Right cardiac atrium (tissue), 5 donors: ENCODE measurements at regions not wholly inside any gene's neighbourhood (a gene's known extent, or its start where the extent isn't known, plus 50 kb on each side); places are given as distances from the start of the nearest gene placed in this dataset.
"Not testable (repeated sequence)": the region's sequence is repeated elsewhere in the genome, so short reads cannot be mapped to it uniquely, and the experiment has no call there.

Experiments
- ATAC-seq, 2 donors: fragments of 200-7000 bp; cut with Tn5 transposase; one replicate each; pipeline versions ENCODE4 v1.8.0 to v1.9.1; 2020; ENCODE audit warnings: moderate library complexity in 2 of 2, mild to moderate bottlenecking in 1 of 2
- DNase-seq, 3 donors: peaks; one replicate each; pipeline ENCODE4 v3.0.0-alpha.2; 2020
- H3K27ac ChIP-seq: one replicate; pipeline ENCODE4 v1.5.1; 2013; ENCODE audit warnings: mild to moderate bottlenecking, low read length, control low read depth, moderate library complexity
- H3K27me3 ChIP-seq: one replicate; pipeline ENCODE4 v1.6.1; 2013; ENCODE audit not compliant: control insufficient read depth, insufficient read depth
- H3K4me1 ChIP-seq: one replicate; pipeline ENCODE4 v1.6.1; 2013; ENCODE audit warnings: low read length; ENCODE audit not compliant: control insufficient read depth, insufficient read depth
- H3K4me3 ChIP-seq: one replicate; pipeline ENCODE4 v1.5.1; 2013; ENCODE audit warnings: low read length, control low read depth
- H3K9me3 ChIP-seq: one replicate; pipeline ENCODE4 v1.6.1; 2013; ENCODE audit warnings: low read length; ENCODE audit not compliant: control insufficient read depth
- WGBS: extraction: QIAGEN DNeasy Blood & Tissue Kit; methylation state at CpG from one replicate; pipeline ENCODE4 v1.1.7; 2013; 5-methylcytosine and 5-hydroxymethylcytosine counted together
- intact Hi-C, 4 donors: fragments of 100-400 bp; cut with DNase I; formaldehyde crosslinking; loops; one replicate each; pipeline versions ENCODE4 v1.11.0 to v1.14.0; 2022 to 2023
- donor health status: healthy with polysubstance abuse.
- donor health status: DM: no; HTN: yes; CAD: no.
- donor health status: DM: no; HTN: no; CAD: no.
- donor health status: DM: no; HTN: yes; CAD: no; lungs with severe emphysema.
- donor health status: DM: yes; HTN: yes; CAD: no.

GRCh38 chrX:138858438-138858837, 146.9 kb upstream of the FGF13 start:
- no peak for ATAC-seq

GRCh38 chrX:138856881-138857604, 145.5 kb upstream of the FGF13 start:
- DNase-seq (no peak), ATAC-seq (no peak)
- intact Hi-C loops: no loop called here
- no peaks in the 10 kb centered on the region for H3K4me1 ChIP-seq
- WGBS: 92% methylated on average over 12 of the region's 12 CpGs
- no peaks in the 10 kb centered on the region for H3K9me3 ChIP-seq
- no peak overlapping the region for H3K27ac ChIP-seq
- H3K4me3 ChIP-seq: no peak overlapping the region
- H3K27me3 ChIP-seq: no peaks in the 10 kb centered on the region

More at GRCh38 chrX:138858438-138858837, 146.9 kb upstream of the FGF13 start:
- no peaks in the 10 kb centered on the region for H3K4me1 ChIP-seq
- 59% methylated on average over 4 of the region's 4 CpGs for WGBS
- intact Hi-C loops: no loop called here
- no peak overlapping the region for H3K4me3 ChIP-seq
- no peaks in the 10 kb centered on the region for H3K27me3 ChIP-seq
- H3K27ac ChIP-seq: no peak overlapping the region
- no peaks in the 10 kb centered on the region for H3K9me3 ChIP-seq
- DNase-seq: no peak

DNA sequence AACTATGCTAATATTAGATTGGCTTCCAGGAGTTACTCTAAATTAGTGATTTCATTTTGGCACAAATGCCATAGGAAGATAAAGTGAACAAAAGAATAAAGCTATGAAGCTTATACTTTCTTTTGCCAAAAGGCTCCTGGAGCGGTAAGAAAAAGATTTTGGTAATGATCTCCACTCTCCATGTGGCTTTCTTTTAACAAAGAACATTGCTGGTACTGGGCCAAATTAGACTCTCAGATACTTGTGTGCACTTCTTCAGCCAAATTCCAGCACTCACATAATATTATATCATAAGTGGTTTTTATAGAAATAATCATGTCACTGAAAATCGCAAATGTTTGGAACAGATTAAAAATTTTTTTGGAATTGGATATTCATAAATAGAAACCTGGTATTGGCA, 142.4 kb upstream of the FGF13 start:
- Histone ChIP-seq H3K4me1 (no peaks in the 10 kb centered on the region), H3K4me3 (no peak overlapping the region), H3K27ac (no peak overlapping the region), H3K27me3 (no peaks in the 10 kb centered on the region), H3K9me3 (no peaks in the 10 kb centered on the region)
- ATAC-seq (no peak), DNase-seq (no peak)
- WGBS: 33% methylated on average over 2 of the region's 2 CpGs
- intact Hi-C loops: no loop called here

GRCh38 chrX:138849521-138849920, 138.0 kb upstream of the FGF13 start:
- no peaks in the 10 kb centered on the region for H3K4me1 ChIP-seq
- 84% methylated on average over 2 of the region's 2 CpGs for WGBS
- DNase-seq (no peak), ATAC-seq (no peak)
- no peaks in the 10 kb centered on the region for H3K27me3 ChIP-seq
- H3K27ac ChIP-seq: no peak overlapping the region
- H3K9me3 ChIP-seq: no peaks in the 10 kb centered on the region
- no peak overlapping the region for H3K4me3 ChIP-seq
- intact Hi-C loops: no loop called here

DNA sequence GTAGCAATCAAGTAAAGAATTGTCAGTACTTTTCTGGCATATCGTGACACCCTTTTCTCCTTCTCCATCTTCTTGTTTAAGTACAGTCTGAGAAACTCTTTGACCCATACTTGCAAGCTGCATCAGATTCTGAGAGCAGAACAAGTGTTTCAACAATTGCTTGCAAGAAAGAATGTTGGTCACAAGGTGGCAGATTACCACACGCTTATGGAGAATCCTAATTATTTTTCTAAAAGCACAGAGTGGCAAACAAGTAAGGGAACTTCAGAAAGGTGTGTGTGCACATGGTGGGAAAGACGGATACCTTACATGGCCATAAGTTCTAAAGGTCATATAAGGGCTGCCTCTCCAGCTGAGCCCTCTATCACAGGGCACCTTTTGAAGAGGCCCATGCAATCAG, 136.4 kb upstream of the FGF13 start:
- ATAC-seq: no peak
- intact Hi-C loops: no loop called here
- H3K4me1 ChIP-seq: no peaks in the 10 kb centered on the region
- no peak overlapping the region for H3K4me3 ChIP-seq
- no peaks in the 10 kb centered on the region for H3K27me3 ChIP-seq
- no peaks in the 10 kb centered on the region for H3K9me3 ChIP-seq
- 30% methylated on average over 3 of the region's 3 CpGs for WGBS
- DNase-seq: no peak
- H3K27ac ChIP-seq: no peak overlapping the region

- H3K4me1 ChIP-seq: no peaks in the 10 kb centered on the region
- H3K9me3 ChIP-seq: no peaks in the 10 kb centered on the region
- ATAC-seq (no peak), DNase-seq (no peak)
- H3K27ac ChIP-seq: no peak overlapping the region
- H3K27me3 ChIP-seq: no peaks in the 10 kb centered on the region
- H3K4me3 ChIP-seq: no peak overlapping the region
- WGBS: 85% methylated on average over 3 of the region's 3 CpGs
- intact Hi-C loops: no loop called here
Observed at GRCh38 chrX:138845786-138846185, 134.3 kb upstream of the FGF13 start.

DNA sequence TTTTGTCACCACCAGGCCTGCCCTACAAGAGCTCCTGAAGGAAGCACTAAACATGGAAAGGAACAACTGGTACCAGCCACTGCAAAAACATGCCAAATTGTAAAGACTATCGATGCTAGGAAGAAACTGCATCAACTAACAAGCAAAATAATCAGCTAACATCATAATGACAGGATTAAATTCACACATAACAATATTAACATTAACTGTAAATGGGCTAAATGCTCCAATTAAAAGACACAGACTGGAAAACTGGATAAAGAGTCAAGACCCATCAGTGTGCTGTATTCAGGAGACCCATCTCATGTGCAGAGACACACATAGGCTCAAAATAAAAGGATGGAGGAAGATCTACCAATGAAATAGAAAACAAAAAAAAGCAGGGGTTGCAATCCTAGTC, 95.9 kb upstream of the FGF13 start:
- intact Hi-C loops, ATAC-seq, DNase-seq, H3K9me3 ChIP-seq, H3K27me3 ChIP-seq, H3K4me1 ChIP-seq, H3K4me3 ChIP-seq, H3K27ac ChIP-seq: not testable (repeated sequence)
- WGBS: 73% methylated on average over 1 of the region's 1 CpG

GRCh38 chrX:138794246-138794645, 82.7 kb upstream of the FGF13 start:
- DNase-seq: no peak
- Histone ChIP-seq H3K27me3 (no peaks in the 10 kb centered on the region), H3K4me3 (no peak overlapping the region), H3K4me1 (no peaks in the 10 kb centered on the region), H3K27ac (no peak overlapping the region), H3K9me3 (no peaks in the 10 kb centered on the region)
- 100% methylated on average over 1 of the region's 1 CpG for WGBS
- intact Hi-C loops: no loop called here
- ATAC-seq: no peak

DNA sequence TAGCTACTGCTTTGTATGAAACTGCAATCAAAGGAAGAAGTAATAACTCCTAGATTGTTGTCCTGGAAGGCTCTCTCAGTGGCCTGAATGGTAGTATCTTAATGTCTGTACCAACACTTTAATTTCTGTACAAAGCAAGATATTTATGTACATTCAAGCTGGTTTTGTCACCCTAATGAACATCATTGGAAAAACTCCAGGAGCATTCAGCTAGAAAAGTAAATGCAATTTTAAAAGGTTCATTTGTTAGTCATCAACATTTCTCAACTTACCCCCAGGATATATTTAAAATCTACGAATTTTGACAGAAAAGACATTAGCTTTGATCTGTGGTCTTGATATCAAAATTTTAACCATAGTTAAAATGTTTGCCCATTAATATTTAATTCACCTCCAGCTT, 80.0 kb upstream of the FGF13 start:
- no peaks in the 10 kb centered on the region for H3K9me3 ChIP-seq
- H3K4me1 ChIP-seq: no peaks in the 10 kb centered on the region
- ATAC-seq (no peak), DNase-seq (no peak)
- no peak overlapping the region for H3K27ac ChIP-seq
- intact Hi-C loops: no loop called here
- WGBS: 45% methylated on average over 1 of the region's 1 CpG
- no peaks in the 10 kb centered on the region for H3K27me3 ChIP-seq
- H3K4me3 ChIP-seq: no peak overlapping the region

DNA sequence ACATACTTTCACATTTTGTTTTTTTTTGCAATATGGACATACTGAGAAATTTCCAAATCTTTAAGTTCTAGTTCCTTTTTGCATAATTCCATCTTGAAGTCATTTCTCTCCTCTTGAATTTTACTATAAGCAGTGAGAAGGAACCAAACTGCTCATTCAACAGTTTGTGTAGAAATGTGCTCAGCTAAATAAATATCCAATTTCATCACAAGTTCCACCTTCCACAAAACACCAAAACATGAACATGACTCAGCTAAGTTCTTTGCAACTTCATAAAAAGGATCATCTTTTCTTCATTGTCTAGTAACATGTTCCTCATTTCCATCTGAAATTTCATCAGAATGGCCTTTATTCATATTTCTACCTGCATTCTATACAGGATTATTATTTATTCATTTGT, 77.3 kb upstream of the FGF13 start:
- Histone ChIP-seq H3K27ac (no peak overlapping the region), H3K9me3 (no peaks in the 10 kb centered on the region)
- intact Hi-C loops: no loop called here

DNA sequence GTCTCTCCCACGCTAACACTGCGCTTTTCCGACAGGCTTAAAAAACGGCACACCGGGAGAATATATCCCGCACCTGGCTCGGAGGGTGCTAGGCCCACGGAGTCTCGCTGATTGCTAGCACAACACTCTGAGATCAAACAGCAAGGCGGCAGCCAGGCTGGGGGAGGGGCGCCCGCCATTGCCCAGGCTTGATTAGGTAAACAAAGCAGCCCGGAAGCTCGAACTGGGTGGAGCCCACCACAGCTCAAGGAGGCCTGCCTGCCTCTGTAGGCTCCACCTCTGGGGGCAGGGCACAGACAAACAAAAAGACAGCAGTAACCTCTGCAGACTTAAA, 67.0 kb upstream of the FGF13 start:
- not testable (repeated sequence) for H3K27ac ChIP-seq, ATAC-seq, H3K4me3 ChIP-seq, H3K4me1 ChIP-seq, DNase-seq, H3K27me3 ChIP-seq, H3K9me3 ChIP-seq
- intact Hi-C loops: loop anchor here in 1 of 4 donors (10.0 kb wide), 1 partner anchor 786 kb away; no protein-coding TSS in a partner anchor
- WGBS: 71% methylated on average over 14 of the region's 14 CpGs

More for the DNA sequence above, 77.3 kb upstream of the FGF13 start:
- Histone ChIP-seq H3K27me3 (no peaks in the 10 kb centered on the region), H3K4me1 (no peaks in the 10 kb centered on the region), H3K4me3 (no peak overlapping the region)
- DNase-seq (no peak), ATAC-seq (no peak)
